ENCODE measurements at regions not wholly inside any gene's neighbourhood (a gene's known extent, or its start where the extent isn't known, plus 50 kb on each side); places are given as distances from the start of the nearest gene placed in this dataset.

GRCh38 chr6:93829009-93829408, 409.6 kb upstream of the EPHA7 start:
- H3K9me3 ChIP-seq (ENCODE audit: control insufficient read depth in 5 of 5, low read length in 5 of 5): no peaks in the 10 kb centered on the region
- no peak overlapping the region for H3K9ac ChIP-seq (ENCODE audit: low read length in 5 of 5)
- H3K27ac ChIP-seq (ENCODE audit: low read depth, low read length): no peak overlapping the region
- H3K4me3 ChIP-seq (ENCODE audit: low read depth in 1 of 5, low read length in 5 of 5): no peak overlapping the region
- H3K4me1 ChIP-seq (ENCODE audit: control insufficient read depth in 5 of 5, insufficient read depth in 5 of 5, low read length in 5 of 5): no peaks in the 10 kb centered on the region
- no peaks in the 10 kb centered on the region for H3K36me3 ChIP-seq (ENCODE audit: control insufficient read depth in 5 of 5, insufficient read depth in 5 of 5, low read length in 5 of 5)
- no peaks in the 10 kb centered on the region for H3K27me3 ChIP-seq (ENCODE audit: control insufficient read depth in 5 of 5, insufficient read depth in 4 of 5, low read length in 5 of 5)

- no peak overlapping the region for H3K27ac ChIP-seq (ENCODE audit: low read depth, low read length)
- H3K9ac ChIP-seq (ENCODE audit: low read length in 5 of 5): no peak overlapping the region
- H3K36me3 ChIP-seq (ENCODE audit: control insufficient read depth in 5 of 5, insufficient read depth in 5 of 5, low read length in 5 of 5): no peaks in the 10 kb centered on the region
- no peaks in the 10 kb centered on the region for H3K27me3 ChIP-seq (ENCODE audit: control insufficient read depth in 5 of 5, insufficient read depth in 4 of 5, low read length in 5 of 5)
- H3K4me3 ChIP-seq (ENCODE audit: low read depth in 1 of 5, low read length in 5 of 5): no peak overlapping the region
- H3K4me1 ChIP-seq (ENCODE audit: control insufficient read depth in 5 of 5, insufficient read depth in 5 of 5, low read length in 5 of 5): no peaks in the 10 kb centered on the region
- H3K9me3 ChIP-seq (ENCODE audit: control insufficient read depth in 5 of 5, low read length in 5 of 5): no peaks in the 10 kb centered on the region
These were observed 409.2 kb upstream of the EPHA7 start for GRCh38 chr6:93828553-93828952.

- Histone ChIP-seq H3K27ac (ENCODE audit: low read depth, low read length) (no peak overlapping the region), H3K4me3 (ENCODE audit: low read depth in 1 of 5, low read length in 5 of 5) (no peak overlapping the region), H3K4me1 (ENCODE audit: control insufficient read depth in 5 of 5, insufficient read depth in 5 of 5, low read length in 5 of 5) (no peaks in the 10 kb centered on the region), H3K27me3 (ENCODE audit: control insufficient read depth in 5 of 5, insufficient read depth in 4 of 5, low read length in 5 of 5) (no peaks in the 10 kb centered on the region), H3K9ac (ENCODE audit: low read length in 5 of 5) (no peak overlapping the region), H3K36me3 (ENCODE audit: control insufficient read depth in 5 of 5, insufficient read depth in 5 of 5, low read length in 5 of 5) (no peaks in the 10 kb centered on the region), H3K9me3 (ENCODE audit: control insufficient read depth in 5 of 5, low read length in 5 of 5) (no peaks in the 10 kb centered on the region)
These were observed 408.4 kb upstream of the EPHA7 start for GRCh38 chr6:93827728-93828127.

GRCh38 chr6:93825950-93826349, 406.6 kb upstream of the EPHA7 start:
- Histone ChIP-seq H3K9ac (ENCODE audit: low read length in 5 of 5) (no peak overlapping the region), H3K9me3 (ENCODE audit: control insufficient read depth in 5 of 5, low read length in 5 of 5) (no peaks in the 10 kb centered on the region), H3K27ac (ENCODE audit: low read depth, low read length) (no peak overlapping the region), H3K4me3 (ENCODE audit: low read depth in 1 of 5, low read length in 5 of 5) (no peak overlapping the region), H3K4me1 (ENCODE audit: control insufficient read depth in 5 of 5, insufficient read depth in 5 of 5, low read length in 5 of 5) (no peaks in the 10 kb centered on the region), H3K36me3 (ENCODE audit: control insufficient read depth in 5 of 5, insufficient read depth in 5 of 5, low read length in 5 of 5) (no peaks in the 10 kb centered on the region), H3K27me3 (ENCODE audit: control insufficient read depth in 5 of 5, insufficient read depth in 4 of 5, low read length in 5 of 5) (no peaks in the 10 kb centered on the region)

GRCh38 chr6:93823489-93823888, 404.1 kb upstream of the EPHA7 start:
- no peaks in the 10 kb centered on the region for H3K27me3 ChIP-seq (ENCODE audit: control insufficient read depth in 5 of 5, insufficient read depth in 4 of 5, low read length in 5 of 5)
- no peak overlapping the region for H3K9ac ChIP-seq (ENCODE audit: low read length in 5 of 5)
- H3K9me3 ChIP-seq (ENCODE audit: control insufficient read depth in 5 of 5, low read length in 5 of 5): no peaks in the 10 kb centered on the region
- H3K4me3 ChIP-seq (ENCODE audit: low read depth in 1 of 5, low read length in 5 of 5): no peak overlapping the region
- no peak overlapping the region for H3K27ac ChIP-seq (ENCODE audit: low read depth, low read length)
- H3K4me1 ChIP-seq (ENCODE audit: control insufficient read depth in 5 of 5, insufficient read depth in 5 of 5, low read length in 5 of 5): peaks cover 0 to 4% (median 0%) of the 10 kb centered on the region in 5 donors
- no peaks in the 10 kb centered on the region for H3K36me3 ChIP-seq (ENCODE audit: control insufficient read depth in 5 of 5, insufficient read depth in 5 of 5, low read length in 5 of 5)

GRCh38 chr6:93822434-93823265, 403.3 kb upstream of the EPHA7 start:
- H3K4me1 ChIP-seq (ENCODE audit: control insufficient read depth in 5 of 5, insufficient read depth in 5 of 5, low read length in 5 of 5): peaks cover 0 to 6% (median 0%) of the 10 kb centered on the region in 5 donors
- no peaks in the 10 kb centered on the region for H3K27me3 ChIP-seq (ENCODE audit: control insufficient read depth in 5 of 5, insufficient read depth in 4 of 5, low read length in 5 of 5)
- H3K36me3 ChIP-seq (ENCODE audit: control insufficient read depth in 5 of 5, insufficient read depth in 5 of 5, low read length in 5 of 5): no peaks in the 10 kb centered on the region
- no peak overlapping the region for H3K27ac ChIP-seq (ENCODE audit: low read depth, low read length)
- H3K9ac ChIP-seq (ENCODE audit: low read length in 5 of 5): no peak overlapping the region
- H3K9me3 ChIP-seq (ENCODE audit: control insufficient read depth in 5 of 5, low read length in 5 of 5): no peaks in the 10 kb centered on the region
- H3K4me3 ChIP-seq (ENCODE audit: low read depth in 1 of 5, low read length in 5 of 5): no peak overlapping the region

- Histone ChIP-seq H3K9ac (ENCODE audit: low read length in 5 of 5) (no peak overlapping the region), H3K27ac (ENCODE audit: low read depth, low read length) (no peak overlapping the region), H3K4me1 (ENCODE audit: control insufficient read depth in 5 of 5, insufficient read depth in 5 of 5, low read length in 5 of 5) (peaks cover 0 to 6% (median 0%) of the 10 kb centered on the region in 5 donors), H3K4me3 (ENCODE audit: low read depth in 1 of 5, low read length in 5 of 5) (no peak overlapping the region), H3K36me3 (ENCODE audit: control insufficient read depth in 5 of 5, insufficient read depth in 5 of 5, low read length in 5 of 5) (no peaks in the 10 kb centered on the region), H3K9me3 (ENCODE audit: control insufficient read depth in 5 of 5, low read length in 5 of 5) (no peaks in the 10 kb centered on the region), H3K27me3 (ENCODE audit: control insufficient read depth in 5 of 5, insufficient read depth in 4 of 5, low read length in 5 of 5) (no peaks in the 10 kb centered on the region)
These were observed 402.6 kb upstream of the EPHA7 start for GRCh38 chr6:93821953-93822352.

DNA sequence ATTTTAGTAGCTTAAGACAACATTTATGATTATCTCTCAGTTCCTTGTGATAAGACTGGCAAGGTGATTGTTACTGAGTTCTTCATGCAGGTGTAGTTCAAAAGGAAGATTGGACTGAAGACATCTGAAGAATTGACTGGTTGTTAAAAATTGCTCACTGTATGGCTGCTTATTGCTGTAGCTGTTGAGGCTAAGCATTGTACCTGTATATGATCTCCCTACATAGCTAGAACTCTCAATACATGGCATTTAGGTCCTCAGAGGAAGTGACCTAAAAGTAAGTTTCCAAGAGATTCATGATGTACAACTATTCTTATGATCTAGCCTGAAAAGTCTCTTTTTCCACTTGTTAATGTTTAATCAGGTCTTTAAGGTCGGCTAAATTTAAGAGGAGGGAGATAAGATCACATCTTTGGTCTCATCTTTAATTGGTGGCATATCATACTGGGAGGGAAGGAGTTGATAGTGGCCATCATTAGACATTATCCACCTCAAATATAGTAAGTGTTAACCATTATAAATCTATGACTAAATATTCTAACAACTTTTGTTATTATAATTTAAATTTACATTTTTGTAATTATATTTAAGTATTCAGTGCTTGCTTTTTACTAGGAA, 401.2 kb upstream of the EPHA7 start:
- H3K27me3 ChIP-seq (ENCODE audit: control insufficient read depth in 5 of 5, insufficient read depth in 4 of 5, low read length in 5 of 5): no peaks in the 10 kb centered on the region
- no peaks in the 10 kb centered on the region for H3K36me3 ChIP-seq (ENCODE audit: control insufficient read depth in 5 of 5, insufficient read depth in 5 of 5, low read length in 5 of 5)
- no peak overlapping the region for H3K9ac ChIP-seq (ENCODE audit: low read length in 5 of 5)
- no peak overlapping the region for H3K27ac ChIP-seq (ENCODE audit: low read depth, low read length)
- no peaks in the 10 kb centered on the region for H3K9me3 ChIP-seq (ENCODE audit: control insufficient read depth in 5 of 5, low read length in 5 of 5)
- H3K4me3 ChIP-seq (ENCODE audit: low read depth in 1 of 5, low read length in 5 of 5): no peak overlapping the region
- peaks cover 0 to 6% (median 0%) of the 10 kb centered on the region in 5 donors for H3K4me1 ChIP-seq (ENCODE audit: control insufficient read depth in 5 of 5, insufficient read depth in 5 of 5, low read length in 5 of 5)

DNA sequence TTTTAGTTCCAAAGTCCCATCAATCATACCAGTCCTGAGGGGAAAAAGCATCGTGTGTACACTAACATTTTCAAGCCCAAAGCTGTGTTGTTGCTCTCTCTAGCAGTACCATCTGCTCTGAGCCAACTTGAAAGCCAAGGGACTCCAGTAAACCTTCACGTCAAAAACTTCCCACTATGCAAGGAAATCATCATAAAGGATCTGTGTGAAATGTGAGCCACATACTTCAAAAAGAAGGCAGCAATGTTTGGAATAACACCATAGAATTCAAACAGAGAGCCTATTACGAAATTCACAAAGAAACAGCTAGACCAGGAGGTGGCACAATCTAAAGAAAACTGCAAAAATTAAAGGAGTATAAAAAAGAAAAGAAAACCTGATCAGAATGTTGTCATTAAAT, 399.8 kb upstream of the EPHA7 start:
- Histone ChIP-seq H3K4me1 (ENCODE audit: control insufficient read depth in 5 of 5, insufficient read depth in 5 of 5, low read length in 5 of 5) (peaks cover 0 to 6% (median 0%) of the 10 kb centered on the region in 5 donors), H3K4me3 (ENCODE audit: low read depth in 1 of 5, low read length in 5 of 5) (peak overlapping the region in 3 of 5 donors; percentile 3 to 64 (median 43)), H3K27me3 (ENCODE audit: control insufficient read depth in 5 of 5, insufficient read depth in 4 of 5, low read length in 5 of 5) (no peaks in the 10 kb centered on the region), H3K9me3 (ENCODE audit: control insufficient read depth in 5 of 5, low read length in 5 of 5) (no peaks in the 10 kb centered on the region), H3K27ac (ENCODE audit: low read depth, low read length) (no peak overlapping the region), H3K9ac (ENCODE audit: low read length in 5 of 5) (peak overlapping the region in 1 of 5 donors; percentile 31), H3K36me3 (ENCODE audit: control insufficient read depth in 5 of 5, insufficient read depth in 5 of 5, low read length in 5 of 5) (no peaks in the 10 kb centered on the region)

GRCh38 chr6:93817937-93818336, 398.6 kb upstream of the EPHA7 start:
- no peaks in the 10 kb centered on the region for H3K27me3 ChIP-seq (ENCODE audit: control insufficient read depth in 5 of 5, insufficient read depth in 4 of 5, low read length in 5 of 5)
- no peaks in the 10 kb centered on the region for H3K9me3 ChIP-seq (ENCODE audit: control insufficient read depth in 5 of 5, low read length in 5 of 5)
- no peaks in the 10 kb centered on the region for H3K36me3 ChIP-seq (ENCODE audit: control insufficient read depth in 5 of 5, insufficient read depth in 5 of 5, low read length in 5 of 5)
- H3K27ac ChIP-seq (ENCODE audit: low read depth, low read length): no peak overlapping the region
- no peak overlapping the region for H3K9ac ChIP-seq (ENCODE audit: low read length in 5 of 5)
- H3K4me1 ChIP-seq (ENCODE audit: control insufficient read depth in 5 of 5, insufficient read depth in 5 of 5, low read length in 5 of 5): peaks cover 0 to 6% (median 0%) of the 10 kb centered on the region in 5 donors
- no peak overlapping the region for H3K4me3 ChIP-seq (ENCODE audit: low read depth in 1 of 5, low read length in 5 of 5)
